PC-9 (cell line): ENCODE measurements at regions not wholly inside any gene's neighbourhood (a gene's known extent, or its start where the extent isn't known, plus 50 kb on each side); places are given as distances from the start of the nearest gene placed in this dataset.

ENCODE experiments used
- BruUV-seq: library from RNA; stranded (reverse); fragments of 400-500 nt; replicated peaks from 2 replicates; lab custom pipeline; 2021; lab: Mats Ljungman, UMichigan
- CTCF ChIA-PET: fragments of 300-600 bp; sonication (Branson Sonifier 250); formaldehyde crosslinking; loops from one replicate; lab custom pipeline; 2022; ENCODE audit warnings: antibody characterized with exemption; lab: Charles Lee
- POLR2A ChIA-PET: fragments of 300-600 bp; sonication (Branson Sonifier 250); formaldehyde crosslinking; loops from one replicate; lab custom pipeline; 2022; ENCODE audit warnings: antibody characterized with exemption; ENCODE audit not compliant: unreplicated experiment; lab: Charles Lee
- DNase-seq, 2 experiments: peaks; one replicate each; pipeline versions ENCODE4 v3.0.0 to v3.0.0-alpha.2; 2015 to 2022; ENCODE audit warnings: mixed read lengths in 1 of 2
- H2AFZ ChIP-seq: fragments of 200-600 bp; sonication (generic); 2 replicates; pipeline ENCODE4 v1.8.1; 2017; ENCODE audit warnings: antibody characterized with exemption
- H3F3A ChIP-seq: fragments of 200-600 bp; sonication (generic); 2 replicates; pipeline ENCODE4 v1.8.1; 2017; ENCODE audit warnings: antibody characterized with exemption, mild to moderate bottlenecking, low read depth; ENCODE audit not compliant: insufficient read depth
- H3K27ac ChIP-seq: fragments of 200-600 bp; sonication (generic); 2 replicates; pipeline ENCODE4 v1.6.1; 2016; ENCODE audit warnings: mixed run types
- H3K27me3 ChIP-seq: fragments of 200-600 bp; sonication (generic); 2 replicates; pipeline ENCODE4 v1.6.1; 2016; ENCODE audit warnings: low read depth, mixed run types; ENCODE audit not compliant: insufficient read depth
- H3K36me3 ChIP-seq: fragments of 200-600 bp; sonication (generic); 2 replicates; pipeline ENCODE4 v1.6.1; 2016; ENCODE audit warnings: low read depth, mixed run types
- H3K4me1 ChIP-seq: fragments of 200-600 bp; sonication (generic); replicated peaks from 2 replicates; pipeline ENCODE4 v1.6.1; 2016; ENCODE audit warnings: mixed run types; ENCODE audit not compliant: insufficient read depth
- H3K4me2 ChIP-seq: fragments of 200-600 bp; sonication (generic); 2 replicates; pipeline ENCODE4 v1.6.1; 2017; ENCODE audit warnings: mixed run types
- H3K4me3 ChIP-seq: fragments of 200-600 bp; sonication (generic); 2 replicates; pipeline ENCODE4 v1.6.1; 2016; ENCODE audit warnings: mixed run types
- H3K79me2 ChIP-seq: fragments of 200-600 bp; sonication (generic); 2 replicates; pipeline ENCODE4 v1.6.1; 2017; ENCODE audit warnings: low read depth, mixed run types
- H3K9me2 ChIP-seq: fragments of 200-600 bp; sonication (generic); 2 replicates; pipeline ENCODE4 v1.8.1; 2017; ENCODE audit warnings: mild to moderate bottlenecking; ENCODE audit not compliant: insufficient read depth
- H3K9me3 ChIP-seq: fragments of 200-600 bp; sonication (generic); 2 replicates; pipeline ENCODE4 v1.8.1; 2016; ENCODE audit warnings: low read depth; ENCODE audit not compliant: insufficient read depth
- H4K20me1 ChIP-seq: fragments of 200-600 bp; sonication (generic); 2 replicates; pipeline ENCODE4 v1.8.1; 2017; ENCODE audit not compliant: insufficient read depth
- EZH2 ChIP-seq: fragments of 200-600 bp; sonication (generic); IDR thresholded peaks from 2 replicates; pipeline ENCODE4 v1.8.0; 2017; ENCODE audit warnings: antibody characterized with exemption, low read depth
- intact Hi-C: fragments of 100-400 bp; cut with micrococcal nuclease; formaldehyde crosslinking; loops from one replicate; pipeline ENCODE4 v1.10.0; 2022; ENCODE audit not compliant: unreplicated experiment
- TF ChIP-seq, protein P1 (sequence below): fragments of 200-600 bp; sonication (generic); conservative IDR thresholded peaks from 2 replicates; pipeline ENCODE4 v1.6.1; 2017; ENCODE audit warnings: mixed run types, antibody characterized with exemption, mild to moderate bottlenecking, moderate library complexity

DNA sequence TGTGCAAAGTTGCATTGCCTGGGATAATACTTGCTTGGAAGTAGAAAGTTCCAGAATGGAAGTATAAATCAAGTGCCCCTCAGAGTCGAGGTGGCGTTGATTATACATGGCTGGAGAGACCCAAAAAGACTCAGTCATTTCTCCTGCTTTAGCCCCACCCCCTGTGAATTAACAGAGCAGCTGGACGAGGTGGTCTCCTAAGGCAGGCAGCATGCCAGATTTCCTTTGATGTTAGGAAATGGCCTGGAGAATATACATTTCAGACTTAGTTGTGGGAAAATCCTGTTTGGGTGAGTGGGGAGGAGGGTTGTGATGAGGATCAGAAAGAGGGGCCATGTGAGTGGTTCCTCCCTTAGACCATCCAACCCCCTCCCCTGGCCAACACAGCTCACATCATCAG, 406.1 kb upstream of the TMPO start:
- Histone ChIP-seq H3K4me3 (no peak overlapping the region), H3K9me2 (no peaks in the 10 kb centered on the region), H3K36me3 (no peaks in the 10 kb centered on the region), H2AFZ (no peak overlapping the region), H3K4me1 (no peaks in the 10 kb centered on the region), H3F3A (no peaks in the 10 kb centered on the region), H3K27ac (no peak overlapping the region), H3K79me2 (no peaks in the 10 kb centered on the region), H4K20me1 (no peaks in the 10 kb centered on the region), H3K9me3 (no peaks in the 10 kb centered on the region; the same call in 1 of the 2 replicates), H3K27me3 (no peaks in the 10 kb centered on the region), H3K4me2 (no peak overlapping the region)
- TF ChIP-seq, protein P1, sequence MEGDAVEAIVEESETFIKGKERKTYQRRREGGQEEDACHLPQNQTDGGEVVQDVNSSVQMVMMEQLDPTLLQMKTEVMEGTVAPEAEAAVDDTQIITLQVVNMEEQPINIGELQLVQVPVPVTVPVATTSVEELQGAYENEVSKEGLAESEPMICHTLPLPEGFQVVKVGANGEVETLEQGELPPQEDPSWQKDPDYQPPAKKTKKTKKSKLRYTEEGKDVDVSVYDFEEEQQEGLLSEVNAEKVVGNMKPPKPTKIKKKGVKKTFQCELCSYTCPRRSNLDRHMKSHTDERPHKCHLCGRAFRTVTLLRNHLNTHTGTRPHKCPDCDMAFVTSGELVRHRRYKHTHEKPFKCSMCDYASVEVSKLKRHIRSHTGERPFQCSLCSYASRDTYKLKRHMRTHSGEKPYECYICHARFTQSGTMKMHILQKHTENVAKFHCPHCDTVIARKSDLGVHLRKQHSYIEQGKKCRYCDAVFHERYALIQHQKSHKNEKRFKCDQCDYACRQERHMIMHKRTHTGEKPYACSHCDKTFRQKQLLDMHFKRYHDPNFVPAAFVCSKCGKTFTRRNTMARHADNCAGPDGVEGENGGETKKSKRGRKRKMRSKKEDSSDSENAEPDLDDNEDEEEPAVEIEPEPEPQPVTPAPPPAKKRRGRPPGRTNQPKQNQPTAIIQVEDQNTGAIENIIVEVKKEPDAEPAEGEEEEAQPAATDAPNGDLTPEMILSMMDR, result no peak
- no peak for TF ChIP-seq EZH2
- CTCF ChIA-PET, result no interaction called here
- BruUV-seq, result no TSS peak
- intact Hi-C loops, result no loop called here
- DNase-seq, result no peak
- POLR2A ChIA-PET, result no interaction called here

DNA sequence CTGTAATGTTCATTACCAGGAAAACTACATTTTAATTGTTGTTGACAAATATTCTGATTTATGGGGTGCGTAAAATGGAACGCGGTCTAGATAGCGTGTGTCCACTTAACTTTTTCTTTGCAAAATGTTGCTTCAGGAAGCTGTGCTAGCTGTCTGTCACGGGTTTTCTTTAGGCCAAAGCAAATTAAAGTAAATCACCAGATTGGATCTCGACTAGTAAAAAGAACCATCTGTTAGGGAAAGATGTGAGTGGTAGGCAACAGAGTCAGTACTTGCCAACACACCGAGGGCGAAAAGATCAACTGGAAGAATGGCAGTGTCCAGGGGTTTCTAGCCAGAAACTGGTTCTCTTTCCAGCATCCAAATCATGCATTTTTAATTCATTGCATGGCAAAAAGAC, 404.9 kb upstream of the TMPO start:
- Histone ChIP-seq H3K9me3 (no peaks in the 10 kb centered on the region; the same call in 1 of the 2 replicates), H4K20me1 (no peaks in the 10 kb centered on the region), H3K27me3 (no peaks in the 10 kb centered on the region), H2AFZ (no peak overlapping the region), H3F3A (no peaks in the 10 kb centered on the region), H3K36me3 (no peaks in the 10 kb centered on the region), H3K9me2 (no peaks in the 10 kb centered on the region), H3K4me1 (no peaks in the 10 kb centered on the region), H3K4me3 (no peak overlapping the region), H3K4me2 (no peak overlapping the region), H3K79me2 (no peaks in the 10 kb centered on the region), H3K27ac (no peak overlapping the region)
- TF ChIP-seq, protein P1, result no peak
- no peak for TF ChIP-seq EZH2
- ChIA-PET CTCF (no interaction called here), POLR2A (no interaction called here)
- no TSS peak for BruUV-seq
- no peak for DNase-seq
- intact Hi-C loops, result no loop called here

GRCh38 chr12:98113548-98113947, 401.8 kb upstream of the TMPO start:
- Histone ChIP-seq H3K4me1 (no peaks in the 10 kb centered on the region), H3K4me2 (no peak overlapping the region), H3K27me3 (no peaks in the 10 kb centered on the region), H3K27ac (no peak overlapping the region), H3K9me2 (no peaks in the 10 kb centered on the region), H3K9me3 (no peaks in the 10 kb centered on the region; the same call in 1 of the 2 replicates), H3K4me3 (no peak overlapping the region), H3F3A (no peaks in the 10 kb centered on the region), H4K20me1 (no peaks in the 10 kb centered on the region), H3K36me3 (no peaks in the 10 kb centered on the region), H3K79me2 (no peaks in the 10 kb centered on the region), H2AFZ (no peak overlapping the region)
- no peak for TF ChIP-seq EZH2
- TF ChIP-seq, protein P1, result no peak
- no TSS peak for BruUV-seq
- ChIA-PET CTCF (no interaction called here), POLR2A (no interaction called here)
- intact Hi-C loops, result no loop called here
- DNase-seq, result no peak
